Adrenal gland (tissue), 5 donors: ENCODE measurements at regions not wholly inside any gene's neighbourhood (a gene's known extent, or its start where the extent isn't known, plus 50 kb on each side); places are given as distances from the start of the nearest gene placed in this dataset.

Source experiments
- POLR2A ChIP-seq, 2 donors: fragments of 450-650 bp; IDR thresholded peaks; one replicate each; pipeline ENCODE4 v1.6.1; 2017; ENCODE audit warnings: antibody characterized with exemption in 2 of 2, mild to moderate bottlenecking in 2 of 2, moderate library complexity in 1 of 2
- TF ChIP-seq, protein P1 (sequence below), 6 experiments: fragments of 450-650 bp in 4 of 6; fragments of 200-600 bp in 2 of 6; sonication (generic) in 1 of 6; IDR thresholded peaks; 1 replicate in 5 of 6; 2 replicates in 1 of 6; pipeline versions ENCODE4 v1.5.1 to v1.8.0; 2016 to 2021; ENCODE audit warnings: antibody characterized with exemption in 6 of 6, mild to moderate bottlenecking in 2 of 6, moderate library complexity in 1 of 6
- donor health status: DM: no; HTN: no; CAD: no.

GRCh38 chr2:60379216-60379615 lies 174.2 kb downstream of the BCL11A start:
- TF ChIP-seq, protein P1, sequence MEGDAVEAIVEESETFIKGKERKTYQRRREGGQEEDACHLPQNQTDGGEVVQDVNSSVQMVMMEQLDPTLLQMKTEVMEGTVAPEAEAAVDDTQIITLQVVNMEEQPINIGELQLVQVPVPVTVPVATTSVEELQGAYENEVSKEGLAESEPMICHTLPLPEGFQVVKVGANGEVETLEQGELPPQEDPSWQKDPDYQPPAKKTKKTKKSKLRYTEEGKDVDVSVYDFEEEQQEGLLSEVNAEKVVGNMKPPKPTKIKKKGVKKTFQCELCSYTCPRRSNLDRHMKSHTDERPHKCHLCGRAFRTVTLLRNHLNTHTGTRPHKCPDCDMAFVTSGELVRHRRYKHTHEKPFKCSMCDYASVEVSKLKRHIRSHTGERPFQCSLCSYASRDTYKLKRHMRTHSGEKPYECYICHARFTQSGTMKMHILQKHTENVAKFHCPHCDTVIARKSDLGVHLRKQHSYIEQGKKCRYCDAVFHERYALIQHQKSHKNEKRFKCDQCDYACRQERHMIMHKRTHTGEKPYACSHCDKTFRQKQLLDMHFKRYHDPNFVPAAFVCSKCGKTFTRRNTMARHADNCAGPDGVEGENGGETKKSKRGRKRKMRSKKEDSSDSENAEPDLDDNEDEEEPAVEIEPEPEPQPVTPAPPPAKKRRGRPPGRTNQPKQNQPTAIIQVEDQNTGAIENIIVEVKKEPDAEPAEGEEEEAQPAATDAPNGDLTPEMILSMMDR (IDR thresholded peaks at IDR 0.05): no peak
- no peak for TF ChIP-seq POLR2A (IDR thresholded peaks at IDR 0.05)
